Trophoblast cell (in vitro differentiated cells and primary cell): ENCODE measurements at regions not wholly inside any gene's neighbourhood (a gene's known extent, or its start where the extent isn't known, plus 50 kb on each side); places are given as distances from the start of the nearest gene placed in this dataset.
A peak's percentile ranks its signal among the peaks of the same experiment; 100 is the strongest.

Experiments used
- DNase-seq, 2 donors: peaks; one replicate each; pipeline ENCODE4 v3.0.0-alpha.2; 2016
- H2AFZ ChIP-seq: 2 replicates; pipeline ENCODE4 v1.6.1; 2013; ENCODE audit warnings: low read length, moderate library complexity, mild to moderate bottlenecking; ENCODE audit not compliant: insufficient read depth, poor library complexity
- H2AK5ac ChIP-seq: 2 replicates; pipeline ENCODE4 v1.6.1; 2013; ENCODE audit warnings: mild to moderate bottlenecking, low read length
- H2BK120ac ChIP-seq: 2 replicates; pipeline ENCODE4 v1.6.1; 2013; ENCODE audit warnings: low read length, mild to moderate bottlenecking, moderate library complexity; ENCODE audit not compliant: insufficient read depth, poor library complexity
- H2BK12ac ChIP-seq: 2 replicates; pipeline ENCODE4 v1.6.1; 2013; ENCODE audit warnings: mild to moderate bottlenecking, low read length, moderate library complexity
- H2BK5ac ChIP-seq: 2 replicates; pipeline ENCODE4 v1.6.1; 2013; ENCODE audit warnings: low read length, low read depth, moderate library complexity, mild to moderate bottlenecking; ENCODE audit not compliant: poor library complexity
- H3K14ac ChIP-seq: 2 replicates; pipeline ENCODE4 v1.6.1; 2013; ENCODE audit warnings: mild to moderate bottlenecking, low read length
- H3K18ac ChIP-seq: 2 replicates; pipeline ENCODE4 v1.6.1; 2013; ENCODE audit warnings: mild to moderate bottlenecking, low read length
- H3K23ac ChIP-seq: 2 replicates; pipeline ENCODE4 v1.6.1; 2013; ENCODE audit warnings: low read length
- H3K27ac ChIP-seq: 2 replicates; pipeline ENCODE4 v1.5.1; 2013; ENCODE audit warnings: low read depth, mild to moderate bottlenecking, inconsistent platforms, low read length, moderate library complexity
- H3K27me3 ChIP-seq: 2 replicates; pipeline ENCODE4 v1.6.1; 2013; ENCODE audit warnings: inconsistent platforms, mild to moderate bottlenecking, low read length, moderate library complexity; ENCODE audit not compliant: insufficient read depth
- H3K36me3 ChIP-seq, 2 experiments: 1 replicate in 1 of 2; 2 replicates in 1 of 2; pipeline ENCODE4 v1.6.1; 2013; ENCODE audit warnings: low read length in 2 of 2, mild to moderate bottlenecking in 2 of 2, moderate library complexity in 1 of 2; ENCODE audit not compliant: insufficient read depth in 2 of 2, control insufficient read depth in 1 of 2
- H3K4ac ChIP-seq: 2 replicates; pipeline ENCODE4 v1.6.1; 2013; ENCODE audit warnings: low read depth, mild to moderate bottlenecking, low read length, moderate library complexity
- H3K4me1 ChIP-seq, 2 experiments: 1 replicate in 1 of 2; 2 replicates in 1 of 2; pipeline ENCODE4 v1.6.1; 2013; ENCODE audit warnings: low read length in 2 of 2, mild to moderate bottlenecking in 2 of 2, moderate library complexity in 1 of 2; ENCODE audit not compliant: insufficient read depth in 2 of 2, control insufficient read depth in 1 of 2
- H3K4me2 ChIP-seq: 2 replicates; pipeline ENCODE4 v1.6.1; 2013; ENCODE audit warnings: inconsistent platforms, mild to moderate bottlenecking, low read length, moderate library complexity
- H3K4me3 ChIP-seq: 2 replicates; pipeline ENCODE4 v1.5.1; 2013; ENCODE audit warnings: mild to moderate bottlenecking, low read depth, low read length, inconsistent platforms
- H3K79me1 ChIP-seq: one replicate; pipeline ENCODE4 v1.6.1; 2013; ENCODE audit warnings: low read length
- H3K79me2 ChIP-seq: 2 replicates; pipeline ENCODE4 v1.6.1; 2013; ENCODE audit warnings: low read length, mild to moderate bottlenecking; ENCODE audit not compliant: control insufficient read depth, insufficient read depth, poor library complexity
- H3K9ac ChIP-seq: 2 replicates; pipeline ENCODE4 v1.6.1; 2013; ENCODE audit warnings: mild to moderate bottlenecking, low read length
- H3K9me3 ChIP-seq: 2 replicates; pipeline ENCODE4 v1.6.1; 2013; ENCODE audit warnings: low read depth, mild to moderate bottlenecking, control low read depth, inconsistent platforms, low read length; ENCODE audit not compliant: insufficient read depth
- H4K12ac ChIP-seq: 2 replicates; pipeline ENCODE4 v1.6.1; 2013; ENCODE audit warnings: low read depth, mild to moderate bottlenecking, low read length, moderate library complexity
- H4K8ac ChIP-seq: 2 replicates; pipeline ENCODE4 v1.6.1; 2013; ENCODE audit warnings: low read depth, mild to moderate bottlenecking, low read length, moderate library complexity
- H4K91ac ChIP-seq: one replicate; pipeline ENCODE4 v1.6.1; 2013; ENCODE audit warnings: low read depth, mild to moderate bottlenecking, low read length, moderate library complexity
- WGBS: extraction: QIAGEN DNeasy Blood & Tissue Kit; methylation state at CpG from one replicate; pipeline ENCODE4 v1.1.7; 2013; ENCODE audit warnings: missing lambda C conversion rate; ENCODE audit not compliant: insufficient read length, insufficient coverage; ENCODE audit errors: extremely low coverage; 5-methylcytosine and 5-hydroxymethylcytosine counted together

GRCh38 chr2:239576784-239577685 is 176.2 kb upstream of the HDAC4 start:
- Histone ChIP-seq H3K4ac (no peak overlapping the region), H3K27ac (no peak overlapping the region), H3K9me3 (peaks cover 7% of the 10 kb centered on the region), H3K14ac (no peak overlapping the region), H3K79me2 (no peaks in the 10 kb centered on the region), H4K91ac (no peak overlapping the region), H2BK120ac (no peak overlapping the region), H3K79me1 (no peaks in the 10 kb centered on the region), H2AFZ (no peak overlapping the region), H2BK5ac (no peak overlapping the region), H3K4me1 (peaks cover 7 to 11% of the 10 kb centered on the region in 2 experiments), H2BK12ac (no peak overlapping the region), H3K4me3 (no peak overlapping the region), H3K18ac (no peak overlapping the region), H4K8ac (no peak overlapping the region), H2AK5ac (no peak overlapping the region), H3K4me2 (no peak overlapping the region), H3K23ac (no peak overlapping the region), H3K36me3 (no peaks in the 10 kb centered on the region), H3K27me3 (no peaks in the 10 kb centered on the region), H4K12ac (no peak overlapping the region), H3K9ac (no peak overlapping the region)
- no peak for DNase-seq
- no CpG with 5 or more reads among the region's 17 CpGs for WGBS

- Histone ChIP-seq H4K12ac (no peak overlapping the region), H3K4ac (no peak overlapping the region), H3K79me1 (no peaks in the 10 kb centered on the region), H2BK5ac (no peak overlapping the region), H3K4me3 (no peak overlapping the region), H3K27ac (no peak overlapping the region), H3K4me2 (no peak overlapping the region), H2AFZ (no peak overlapping the region), H3K4me1 (peaks cover 7 to 11% of the 10 kb centered on the region in 2 experiments), H3K18ac (no peak overlapping the region), H3K14ac (no peak overlapping the region), H3K79me2 (no peaks in the 10 kb centered on the region), H3K27me3 (no peaks in the 10 kb centered on the region), H2BK12ac (no peak overlapping the region), H3K9me3 (peaks cover 7% of the 10 kb centered on the region), H2AK5ac (no peak overlapping the region), H3K36me3 (no peaks in the 10 kb centered on the region), H4K91ac (no peak overlapping the region), H3K9ac (no peak overlapping the region), H2BK120ac (no peak overlapping the region), H3K23ac (no peak overlapping the region), H4K8ac (no peak overlapping the region)
- no peak for DNase-seq
- WGBS = no CpG with 5 or more reads among the region's 8 CpGs
Observed at GRCh38 chr2:239575931-239576445, 175.2 kb upstream of the HDAC4 start.

GRCh38 chr2:239574434-239575156 is 173.8 kb upstream of the HDAC4 start:
- Histone ChIP-seq H3K79me1 (no peaks in the 10 kb centered on the region), H2BK120ac (no peak overlapping the region), H2BK12ac (no peak overlapping the region), H3K27me3 (no peaks in the 10 kb centered on the region), H4K12ac (no peak overlapping the region), H3K4ac (no peak overlapping the region), H3K9ac (no peak overlapping the region), H2AK5ac (no peak overlapping the region), H4K8ac (no peak overlapping the region), H3K23ac (no peak overlapping the region), H3K4me2 (peak overlapping the region; percentile 23), H3K4me3 (peak overlapping the region; percentile 37), H3K4me1 (peaks cover 7 to 11% of the 10 kb centered on the region in 2 experiments), H3K9me3 (peaks cover 7% of the 10 kb centered on the region), H3K18ac (no peak overlapping the region), H2BK5ac (no peak overlapping the region), H3K36me3 (no peaks in the 10 kb centered on the region), H3K79me2 (no peaks in the 10 kb centered on the region), H2AFZ (no peak overlapping the region), H3K27ac (peak overlapping the region; percentile 4), H4K91ac (no peak overlapping the region), H3K14ac (no peak overlapping the region)
- DNase-seq = no peak
- no CpG with 5 or more reads among the region's 13 CpGs for whole genome bisulfite sequencing

GRCh38 chr2:239574054-239574433 is 173.2 kb upstream of the HDAC4 start:
- Histone ChIP-seq H3K79me2 (no peaks in the 10 kb centered on the region), H2AFZ (no peak overlapping the region), H2BK120ac (no peak overlapping the region), H3K14ac (no peak overlapping the region), H2AK5ac (no peak overlapping the region), H3K4me2 (peak overlapping the region; percentile 5), H3K9ac (no peak overlapping the region), H3K4me1 (peaks cover 7 to 11% of the 10 kb centered on the region in 2 experiments), H2BK5ac (no peak overlapping the region), H3K4ac (no peak overlapping the region), H4K12ac (no peak overlapping the region), H3K23ac (no peak overlapping the region), H3K9me3 (peaks cover 7% of the 10 kb centered on the region), H3K36me3 (no peaks in the 10 kb centered on the region), H3K18ac (no peak overlapping the region), H3K79me1 (no peaks in the 10 kb centered on the region), H3K27ac (peak overlapping the region; percentile 4), H4K8ac (no peak overlapping the region), H4K91ac (no peak overlapping the region), H3K4me3 (peak overlapping the region; percentile 37), H3K27me3 (no peaks in the 10 kb centered on the region), H2BK12ac (no peak overlapping the region)
- DNase-seq = no peak
- WGBS = no CpG with 5 or more reads among the region's 5 CpGs
